Peyer's patch (tissue), 4 donors: ENCODE measurements at regions not wholly inside any gene's neighbourhood (a gene's known extent, or its start where the extent isn't known, plus 50 kb on each side); places are given as distances from the start of the nearest gene placed in this dataset.
"Not testable (repeated sequence)": the region's sequence is repeated elsewhere in the genome, so short reads cannot be mapped to it uniquely, and the experiment has no call there.

Experiments
- POLR2A ChIP-seq, 2 donors: fragments of 450-650 bp; IDR thresholded peaks; one replicate each; pipeline ENCODE4 v1.5.1; 2017; ENCODE audit warnings: antibody characterized with exemption in 2 of 2, mild to moderate bottlenecking in 2 of 2, moderate library complexity in 2 of 2
- TF ChIP-seq, protein P1 (sequence below), 6 experiments: fragments of 450-650 bp in 4 of 6; fragments of 200-600 bp in 2 of 6; sonication (generic) in 1 of 6; IDR thresholded peaks; one replicate each; pipeline ENCODE4 v1.5.1; 2017 to 2019; ENCODE audit warnings: antibody characterized with exemption in 6 of 6, mild to moderate bottlenecking in 3 of 6, moderate library complexity in 1 of 6

DNA sequence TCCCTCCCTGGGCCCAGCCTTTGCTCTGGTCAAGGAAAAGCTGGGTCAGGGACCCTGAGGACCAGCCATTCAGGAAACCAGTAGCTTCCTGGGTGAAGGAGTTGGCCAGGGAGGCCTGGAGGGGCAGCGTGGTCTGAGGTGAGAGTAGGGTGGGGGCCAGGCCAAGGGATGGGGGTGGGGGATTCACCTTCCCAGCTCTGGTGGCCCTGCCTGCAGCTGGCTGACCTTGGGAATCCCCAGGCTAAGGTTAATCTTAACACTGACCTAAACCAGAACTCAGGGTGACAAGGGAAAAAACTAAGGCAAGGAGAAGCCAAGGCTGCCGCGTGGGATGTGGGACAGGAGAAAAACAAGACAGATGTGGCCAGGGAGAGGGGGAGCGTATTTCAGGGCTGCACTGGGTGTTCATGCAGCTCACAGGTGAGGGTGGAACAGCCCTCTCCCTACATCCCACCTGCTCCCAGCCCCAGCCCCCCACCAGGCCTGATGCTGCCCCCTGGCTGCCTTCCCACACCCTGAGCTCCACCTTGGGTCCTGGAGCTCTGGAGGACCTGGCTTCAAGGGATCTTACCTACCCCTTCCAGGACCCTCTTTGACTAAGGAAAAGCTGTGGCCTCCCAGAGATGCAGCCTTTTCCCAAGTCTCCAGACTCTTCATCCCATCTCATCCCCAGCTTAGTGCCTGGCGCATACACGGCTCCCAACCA is 132.7 kb upstream of the GRK3 start:
- TF ChIP-seq, protein P1, sequence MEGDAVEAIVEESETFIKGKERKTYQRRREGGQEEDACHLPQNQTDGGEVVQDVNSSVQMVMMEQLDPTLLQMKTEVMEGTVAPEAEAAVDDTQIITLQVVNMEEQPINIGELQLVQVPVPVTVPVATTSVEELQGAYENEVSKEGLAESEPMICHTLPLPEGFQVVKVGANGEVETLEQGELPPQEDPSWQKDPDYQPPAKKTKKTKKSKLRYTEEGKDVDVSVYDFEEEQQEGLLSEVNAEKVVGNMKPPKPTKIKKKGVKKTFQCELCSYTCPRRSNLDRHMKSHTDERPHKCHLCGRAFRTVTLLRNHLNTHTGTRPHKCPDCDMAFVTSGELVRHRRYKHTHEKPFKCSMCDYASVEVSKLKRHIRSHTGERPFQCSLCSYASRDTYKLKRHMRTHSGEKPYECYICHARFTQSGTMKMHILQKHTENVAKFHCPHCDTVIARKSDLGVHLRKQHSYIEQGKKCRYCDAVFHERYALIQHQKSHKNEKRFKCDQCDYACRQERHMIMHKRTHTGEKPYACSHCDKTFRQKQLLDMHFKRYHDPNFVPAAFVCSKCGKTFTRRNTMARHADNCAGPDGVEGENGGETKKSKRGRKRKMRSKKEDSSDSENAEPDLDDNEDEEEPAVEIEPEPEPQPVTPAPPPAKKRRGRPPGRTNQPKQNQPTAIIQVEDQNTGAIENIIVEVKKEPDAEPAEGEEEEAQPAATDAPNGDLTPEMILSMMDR (IDR thresholded peaks at IDR 0.05): not testable (repeated sequence)
- TF ChIP-seq POLR2A (IDR thresholded peaks at IDR 0.05): not testable (repeated sequence)
